Esophagus squamous epithelium (tissue), 5 donors: ENCODE measurements at regions not wholly inside any gene's neighbourhood (a gene's known extent, or its start where the extent isn't known, plus 50 kb on each side); places are given as distances from the start of the nearest gene placed in this dataset.

ENCODE experiments used
- DNase-seq: peaks from one replicate; lab custom pipeline; 2025; lab: John Stamatoyannopoulos, UW
- H3K27ac ChIP-seq, 4 donors: fragments of 200-600 bp; sonication (generic); one replicate each; pipeline ENCODE4 v1.5.1; 2016 to 2019; ENCODE audit warnings: mild to moderate bottlenecking in 1 of 4
- H3K27me3 ChIP-seq, 4 donors: fragments of 200-600 bp; sonication (generic); 1 replicate in 3 of 4; 2 replicates in 1 of 4; pipeline versions ENCODE4 v1.5.1 to v1.6.0; 2017 to 2021; ENCODE audit warnings: antibody characterized with exemption in 1 of 4
- H3K36me3 ChIP-seq, 3 donors: fragments of 200-600 bp; sonication (generic); one replicate each; pipeline ENCODE4 v1.5.1; 2016 to 2019
- H3K4me1 ChIP-seq, 3 donors: fragments of 200-600 bp; sonication (generic); one replicate each; pipeline ENCODE4 v1.5.1; 2017 to 2019
- H3K4me3 ChIP-seq, 4 donors: fragments of 200-600 bp; sonication (generic); 1 replicate in 3 of 4; 2 replicates in 1 of 4; pipeline ENCODE4 v1.5.1; 2016 to 2019; ENCODE audit warnings: mild to moderate bottlenecking in 2 of 4, moderate library complexity in 1 of 4
- H3K9me3 ChIP-seq, 3 donors: fragments of 200-600 bp; sonication (generic); one replicate each; pipeline ENCODE4 v1.5.1; 2016 to 2019
- POLR2A ChIP-seq, 4 donors: fragments of 450-650 bp; IDR thresholded peaks; one replicate each; pipeline ENCODE4 v1.6.1; 2017; ENCODE audit warnings: antibody characterized with exemption in 4 of 4, mild to moderate bottlenecking in 4 of 4, moderate library complexity in 3 of 4
- WGBS, 2 donors: methylation state at CpG; one replicate each; pipeline ENCODE4 v1.1.5; 2018; 5-methylcytosine and 5-hydroxymethylcytosine counted together
- intact Hi-C: fragments of 100-400 bp; cut with DNase I; formaldehyde crosslinking; loops from one replicate; pipeline ENCODE4 v1.15.0; 2022
- TF ChIP-seq, protein P1 (sequence below), 6 experiments: fragments of 450-650 bp in 4 of 6; fragments of 200-600 bp in 2 of 6; sonication (generic) in 2 of 6; IDR thresholded peaks; one replicate each; pipeline ENCODE4 v1.5.1; 2016 to 2019; ENCODE audit warnings: antibody characterized with exemption in 6 of 6, mild to moderate bottlenecking in 4 of 6, moderate library complexity in 4 of 6
- donor health status: DM: yes; HTN: yes; CAD: no.

DNA sequence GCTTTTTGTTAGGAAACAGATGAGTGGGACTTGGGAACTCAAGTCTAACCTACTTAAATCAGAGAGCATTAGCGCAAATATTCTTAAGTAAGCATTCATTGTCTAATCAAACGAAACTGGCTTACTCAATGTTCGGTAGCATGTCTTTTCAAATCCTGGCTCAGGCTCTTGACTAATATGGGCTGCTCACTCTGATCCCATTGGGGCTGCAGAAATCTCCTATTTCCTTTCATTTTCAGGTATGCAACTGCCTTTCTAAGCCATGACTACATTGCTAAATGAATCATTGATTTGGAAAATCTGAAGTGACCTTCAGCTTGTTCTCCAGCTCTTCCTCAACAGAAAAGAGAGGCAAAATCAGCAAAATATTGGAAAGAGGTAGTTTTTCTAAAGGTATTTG is 2084.4 kb upstream of the PIK3C3 start:
- H3K27ac ChIP-seq: no peak overlapping the region
- H3K27me3 ChIP-seq: no peaks in the 10 kb centered on the region
- no peaks in the 10 kb centered on the region for H3K9me3 ChIP-seq
- H3K36me3 ChIP-seq: no peaks in the 10 kb centered on the region
- WGBS, 2 donors: 17 to 38% methylated on average over 3 of the region's 3 CpGs
- H3K4me3 ChIP-seq: no peak overlapping the region
- no peaks in the 10 kb centered on the region for H3K4me1 ChIP-seq
- DNase-seq: no peak
- TF ChIP-seq POLR2A (IDR thresholded peaks at IDR 0.05): no peak
- TF ChIP-seq, protein P1, sequence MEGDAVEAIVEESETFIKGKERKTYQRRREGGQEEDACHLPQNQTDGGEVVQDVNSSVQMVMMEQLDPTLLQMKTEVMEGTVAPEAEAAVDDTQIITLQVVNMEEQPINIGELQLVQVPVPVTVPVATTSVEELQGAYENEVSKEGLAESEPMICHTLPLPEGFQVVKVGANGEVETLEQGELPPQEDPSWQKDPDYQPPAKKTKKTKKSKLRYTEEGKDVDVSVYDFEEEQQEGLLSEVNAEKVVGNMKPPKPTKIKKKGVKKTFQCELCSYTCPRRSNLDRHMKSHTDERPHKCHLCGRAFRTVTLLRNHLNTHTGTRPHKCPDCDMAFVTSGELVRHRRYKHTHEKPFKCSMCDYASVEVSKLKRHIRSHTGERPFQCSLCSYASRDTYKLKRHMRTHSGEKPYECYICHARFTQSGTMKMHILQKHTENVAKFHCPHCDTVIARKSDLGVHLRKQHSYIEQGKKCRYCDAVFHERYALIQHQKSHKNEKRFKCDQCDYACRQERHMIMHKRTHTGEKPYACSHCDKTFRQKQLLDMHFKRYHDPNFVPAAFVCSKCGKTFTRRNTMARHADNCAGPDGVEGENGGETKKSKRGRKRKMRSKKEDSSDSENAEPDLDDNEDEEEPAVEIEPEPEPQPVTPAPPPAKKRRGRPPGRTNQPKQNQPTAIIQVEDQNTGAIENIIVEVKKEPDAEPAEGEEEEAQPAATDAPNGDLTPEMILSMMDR (IDR thresholded peaks at IDR 0.05): no peak
- intact Hi-C loops: no loop called here

DNA sequence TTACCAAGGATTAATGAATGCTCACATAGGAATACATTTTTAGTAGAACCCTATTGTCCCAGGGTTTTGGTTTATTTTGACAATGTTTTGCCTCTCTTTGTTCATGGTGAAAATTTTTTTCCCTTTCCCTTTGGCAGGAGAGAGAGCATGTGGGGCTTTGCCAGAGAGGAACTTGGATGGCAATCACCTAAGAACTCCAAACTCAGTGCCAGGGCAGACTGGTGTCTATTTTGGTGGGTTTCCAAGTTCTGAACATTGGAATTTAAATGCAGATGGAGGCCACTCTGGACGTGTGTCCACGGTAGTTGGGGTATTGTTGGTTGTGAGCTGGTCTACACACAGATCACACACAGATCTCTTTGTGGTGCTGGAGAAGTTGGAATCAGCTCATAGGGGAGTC is 2091.1 kb upstream of the PIK3C3 start:
- Histone ChIP-seq H3K9me3 (no peaks in the 10 kb centered on the region), H3K4me1 (peaks cover 0 to 5% (median 0%) of the 10 kb centered on the region in 3 donors), H3K36me3 (no peaks in the 10 kb centered on the region), H3K4me3 (no peak overlapping the region), H3K27ac (no peak overlapping the region), H3K27me3 (no peaks in the 10 kb centered on the region)
- intact Hi-C loops: no loop called here
- DNase-seq: no peak
- WGBS, 2 donors: 23 to 25% methylated on average over 2 of the region's 2 CpGs
- TF ChIP-seq, protein P1 (IDR thresholded peaks at IDR 0.05): no peak
- no peak for TF ChIP-seq POLR2A (IDR thresholded peaks at IDR 0.05)

DNA sequence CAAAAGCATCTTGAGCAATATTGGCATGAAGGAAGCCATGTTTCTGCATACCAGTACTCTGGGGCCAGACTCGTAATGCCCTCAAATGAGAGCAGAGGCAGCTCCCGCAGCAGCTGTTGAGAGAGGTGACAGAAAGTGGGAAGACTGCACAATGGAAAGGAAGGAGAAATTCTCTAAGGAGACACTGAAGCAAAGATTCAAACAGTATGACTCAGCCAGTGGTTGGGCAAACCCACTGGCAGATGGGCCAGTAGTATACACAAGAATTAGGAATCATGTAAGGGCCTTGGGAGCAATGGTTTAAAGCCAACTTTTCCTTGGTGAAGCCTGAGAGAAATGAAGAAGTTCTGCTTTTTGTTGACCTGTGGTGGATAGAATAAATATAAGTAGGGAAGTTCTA is 2092.7 kb upstream of the PIK3C3 start:
- no peak for DNase-seq
- intact Hi-C loops: no loop called here
- Histone ChIP-seq H3K27ac (no peak overlapping the region), H3K36me3 (no peaks in the 10 kb centered on the region), H3K4me3 (no peak overlapping the region), H3K9me3 (no peaks in the 10 kb centered on the region), H3K27me3 (no peaks in the 10 kb centered on the region), H3K4me1 (peaks cover 0 to 5% (median 0%) of the 10 kb centered on the region in 3 donors)
- WGBS, 2 donors: 68 to 78% methylated on average over 2 of the region's 2 CpGs
- no peak for TF ChIP-seq POLR2A (IDR thresholded peaks at IDR 0.05)
- TF ChIP-seq, protein P1 (IDR thresholded peaks at IDR 0.05): no peak

DNA sequence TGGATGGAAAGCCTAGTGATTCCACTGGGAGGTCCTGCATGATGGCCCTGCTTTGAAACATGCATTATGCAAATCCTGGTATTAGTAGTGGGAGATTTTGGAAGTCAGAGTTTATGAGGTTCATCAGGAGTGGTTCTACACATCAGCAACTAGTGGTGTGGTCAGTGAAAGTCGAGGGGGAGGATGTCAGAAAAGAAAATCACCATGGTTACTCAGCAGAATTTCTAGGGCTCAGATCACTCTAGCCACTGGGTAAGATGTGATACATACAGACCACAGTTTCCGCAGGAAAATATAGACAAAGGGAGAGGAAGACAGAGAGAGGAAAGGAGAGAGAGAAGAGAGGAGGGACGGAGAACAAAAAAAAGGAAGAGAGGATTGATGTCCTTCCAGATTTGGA is 2100.7 kb upstream of the PIK3C3 start:
- no peak overlapping the region for H3K27ac ChIP-seq
- no peaks in the 10 kb centered on the region for H3K9me3 ChIP-seq
- WGBS, 2 donors: 62 to 65% methylated on average over 3 of the region's 3 CpGs
- H3K36me3 ChIP-seq: no peaks in the 10 kb centered on the region
- no peaks in the 10 kb centered on the region for H3K27me3 ChIP-seq
- DNase-seq: no peak
- H3K4me3 ChIP-seq: no peak overlapping the region
- no peak for TF ChIP-seq POLR2A (IDR thresholded peaks at IDR 0.05)
- TF ChIP-seq, protein P1 (IDR thresholded peaks at IDR 0.05): no peak
- no peaks in the 10 kb centered on the region for H3K4me1 ChIP-seq
- intact Hi-C loops: no loop called here

DNA sequence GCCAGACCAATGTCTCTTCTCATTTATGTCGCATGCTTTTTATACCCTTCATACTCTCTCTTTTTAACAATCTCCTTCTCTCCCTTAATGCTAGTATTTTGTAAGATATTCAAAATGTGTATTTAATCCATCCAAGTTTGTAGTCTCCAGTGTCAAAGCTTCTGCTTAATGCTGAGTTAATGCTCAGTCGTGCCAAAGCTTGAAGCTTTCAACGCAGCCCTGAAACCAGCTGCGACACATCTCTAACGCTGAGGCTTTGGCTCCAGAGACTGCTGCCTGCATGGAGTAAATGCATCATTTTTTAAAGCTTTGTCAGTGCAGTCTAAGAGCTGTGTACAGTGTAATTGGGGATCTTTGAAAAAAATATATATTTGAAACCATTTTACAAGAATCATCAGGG is 2108.8 kb upstream of the PIK3C3 start:
- Histone ChIP-seq H3K4me1 (peaks cover 5 to 38% (median 13%) of the 10 kb centered on the region in 3 donors), H3K27ac (no peak overlapping the region), H3K36me3 (no peaks in the 10 kb centered on the region), H3K4me3 (no peak overlapping the region), H3K27me3 (peaks cover 0 to 4% (median 0%) of the 10 kb centered on the region in 4 donors), H3K9me3 (no peaks in the 10 kb centered on the region)
- no peak for TF ChIP-seq POLR2A (IDR thresholded peaks at IDR 0.05)
- TF ChIP-seq, protein P1 (IDR thresholded peaks at IDR 0.05): no peak
- intact Hi-C loops: no loop called here
- DNase-seq: no peak
- WGBS, 2 donors: 27 to 32% methylated on average over 5 of the region's 5 CpGs
